Effector memory CD4-positive, alpha-beta T cell (primary cell): ENCODE measurements at regions not wholly inside any gene's neighbourhood (a gene's known extent, or its start where the extent isn't known, plus 50 kb on each side); places are given as distances from the start of the nearest gene placed in this dataset.

Experiments
- DNase-seq, 3 donors: peaks; one replicate each; pipeline ENCODE4 v3.0.0-alpha.2; 2020
- H3K27ac ChIP-seq: 2 replicates; pipeline ENCODE4 v1.7.0; 2013; ENCODE audit warnings: mild to moderate bottlenecking, low read length, moderate library complexity; ENCODE audit not compliant: insufficient read depth, poor library complexity, severe bottlenecking
- H3K27me3 ChIP-seq: replicated peaks from 2 replicates; pipeline ENCODE4 v1.7.0; 2013; ENCODE audit warnings: mild to moderate bottlenecking, low read length; ENCODE audit not compliant: insufficient read depth, control insufficient read depth, poor library complexity, severe bottlenecking
- H3K36me3 ChIP-seq: 2 replicates; pipeline ENCODE4 v1.7.0; 2013; ENCODE audit warnings: mild to moderate bottlenecking, low read length, moderate library complexity; ENCODE audit not compliant: control insufficient read depth, insufficient read depth
- H3K4me1 ChIP-seq: 2 replicates; pipeline ENCODE4 v1.7.0; 2013; ENCODE audit warnings: low read length, mild to moderate bottlenecking; ENCODE audit not compliant: control insufficient read depth, insufficient read depth, poor library complexity, severe bottlenecking
- H3K4me3 ChIP-seq: 2 replicates; pipeline ENCODE4 v1.7.0; 2013; ENCODE audit warnings: low read length, low read depth, mild to moderate bottlenecking; ENCODE audit not compliant: insufficient read depth, poor library complexity, severe bottlenecking
- H3K9me3 ChIP-seq: 2 replicates; pipeline ENCODE4 v1.7.0; 2013; ENCODE audit warnings: mild to moderate bottlenecking, low read length, moderate library complexity; ENCODE audit not compliant: control insufficient read depth

DNA sequence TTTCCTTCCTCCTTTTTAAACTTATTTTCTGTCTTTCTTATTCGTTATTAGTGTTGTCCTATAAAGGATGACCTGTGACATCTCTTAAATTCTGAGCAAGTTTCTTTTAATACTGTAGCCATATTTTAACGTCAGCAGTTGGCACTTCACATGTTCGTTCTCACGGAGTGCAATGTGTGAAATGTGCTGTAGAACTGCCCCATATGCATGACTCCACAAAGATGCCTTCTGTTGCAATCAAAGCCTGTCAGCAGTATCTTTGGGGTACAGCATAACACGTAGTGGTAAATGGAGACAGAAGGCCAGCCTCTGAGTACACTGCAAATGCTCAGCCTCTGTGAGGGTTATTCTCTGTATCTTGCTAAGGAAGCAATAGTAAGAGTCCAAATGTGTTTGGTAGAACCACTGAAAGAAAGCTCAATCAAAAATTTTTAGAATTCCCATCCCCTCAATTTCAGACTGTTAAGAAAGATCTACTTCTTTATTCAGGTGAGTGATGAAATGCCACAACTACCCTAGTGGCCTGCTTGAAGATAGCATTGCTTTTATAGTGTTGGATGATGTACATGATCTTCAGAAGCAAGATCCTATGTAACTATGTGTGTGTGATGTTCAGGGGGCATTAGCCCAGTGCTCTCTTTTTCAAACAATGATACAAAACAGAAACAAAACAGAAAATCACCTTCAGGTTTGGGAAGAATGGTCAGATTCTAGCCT is 277.7 kb downstream of the TMEM167A start:
- Histone ChIP-seq H3K4me3 (no peak overlapping the region), H3K27me3 (no peaks in the 10 kb centered on the region), H3K4me1 (no peaks in the 10 kb centered on the region), H3K9me3 (no peaks in the 10 kb centered on the region), H3K27ac (no peak overlapping the region), H3K36me3 (no peaks in the 10 kb centered on the region)
- no peak for DNase-seq

DNA sequence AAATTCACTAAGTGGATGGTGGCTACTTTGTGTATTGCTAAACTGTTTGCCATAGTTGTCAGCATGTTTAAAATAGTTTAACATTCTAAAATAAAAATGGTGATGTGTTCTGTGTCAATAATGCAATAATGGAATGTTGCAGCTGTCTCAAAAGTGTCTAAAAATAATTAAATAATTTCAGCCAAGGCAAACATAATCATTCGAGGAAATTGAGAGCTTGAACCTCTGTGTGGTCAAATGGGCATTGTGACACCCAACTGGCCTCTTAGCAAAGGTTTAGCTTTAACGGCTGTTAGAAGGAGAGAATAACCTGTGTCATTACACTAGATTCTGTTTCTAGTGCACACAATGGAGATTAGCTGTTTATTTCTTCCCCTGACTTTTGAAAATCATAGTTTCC is 278.5 kb downstream of the TMEM167A start:
- Histone ChIP-seq H3K4me3 (no peak overlapping the region), H3K27me3 (no peaks in the 10 kb centered on the region), H3K36me3 (no peaks in the 10 kb centered on the region), H3K4me1 (no peaks in the 10 kb centered on the region), H3K27ac (no peak overlapping the region), H3K9me3 (no peaks in the 10 kb centered on the region)
- DNase-seq: no peak

DNA sequence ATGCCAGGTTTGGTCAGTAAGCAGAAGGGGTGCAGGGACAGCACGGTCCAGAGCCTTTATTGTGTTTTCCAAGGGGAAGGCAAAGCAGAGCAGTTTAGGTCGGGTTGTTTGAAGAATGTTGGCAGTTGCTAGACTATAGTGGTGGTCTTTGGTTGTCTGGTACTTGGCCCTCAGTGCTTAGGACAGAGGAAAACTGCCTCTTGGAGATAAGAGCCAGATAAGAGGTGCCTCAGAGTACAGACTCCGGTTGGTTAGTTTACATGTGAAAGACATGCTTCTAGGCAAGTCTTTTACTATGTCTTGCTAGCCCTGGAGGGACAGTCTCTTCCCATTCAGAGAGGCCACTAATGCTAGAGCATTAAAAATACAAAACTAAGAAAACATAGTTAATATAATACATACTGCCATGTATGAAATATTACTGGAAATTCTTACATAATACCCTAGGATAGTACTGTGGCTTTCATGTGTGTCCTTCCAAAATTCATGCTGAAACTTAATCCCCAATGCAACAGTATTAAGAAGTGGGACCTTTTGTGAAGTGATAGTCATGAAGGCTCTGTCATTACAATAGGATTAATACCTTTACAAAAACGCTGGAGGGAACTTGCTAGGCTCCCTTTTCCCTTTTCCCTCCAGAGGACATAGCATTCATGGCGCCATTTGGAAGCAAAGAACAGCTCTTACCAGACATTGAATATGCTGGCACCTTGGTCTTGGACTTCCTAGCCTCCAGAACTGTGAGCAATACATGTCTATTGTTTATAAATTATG is 280.4 kb downstream of the TMEM167A start:
- no peak for DNase-seq
- Histone ChIP-seq H3K36me3 (no peaks in the 10 kb centered on the region), H3K27ac (no peak overlapping the region), H3K4me3 (no peak overlapping the region), H3K4me1 (no peaks in the 10 kb centered on the region), H3K9me3 (no peaks in the 10 kb centered on the region), H3K27me3 (no peaks in the 10 kb centered on the region)

DNA sequence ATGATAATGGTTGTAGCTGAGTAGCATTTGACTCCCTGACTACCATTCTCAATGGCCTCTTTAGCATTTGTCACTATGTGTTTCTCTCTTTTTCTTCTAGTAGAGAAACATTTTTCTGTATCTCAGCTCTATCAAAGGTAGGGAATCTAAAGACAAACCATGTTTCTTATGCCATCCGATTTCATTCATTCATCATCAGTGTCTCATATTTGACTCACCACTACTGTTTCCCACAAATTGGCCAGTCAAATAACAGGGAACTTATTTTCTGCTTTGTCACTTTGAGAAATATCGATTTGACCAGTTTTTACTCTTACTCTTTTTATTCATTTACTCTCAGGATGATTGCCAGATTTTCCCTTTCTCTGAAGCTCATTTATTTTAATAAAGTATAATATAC is 282.3 kb downstream of the TMEM167A start:
- H3K4me3 ChIP-seq: no peak overlapping the region
- DNase-seq: no peak
- H3K27me3 ChIP-seq: no peaks in the 10 kb centered on the region
- no peak overlapping the region for H3K27ac ChIP-seq
- no peaks in the 10 kb centered on the region for H3K4me1 ChIP-seq
- H3K36me3 ChIP-seq: no peaks in the 10 kb centered on the region
- no peaks in the 10 kb centered on the region for H3K9me3 ChIP-seq

DNA sequence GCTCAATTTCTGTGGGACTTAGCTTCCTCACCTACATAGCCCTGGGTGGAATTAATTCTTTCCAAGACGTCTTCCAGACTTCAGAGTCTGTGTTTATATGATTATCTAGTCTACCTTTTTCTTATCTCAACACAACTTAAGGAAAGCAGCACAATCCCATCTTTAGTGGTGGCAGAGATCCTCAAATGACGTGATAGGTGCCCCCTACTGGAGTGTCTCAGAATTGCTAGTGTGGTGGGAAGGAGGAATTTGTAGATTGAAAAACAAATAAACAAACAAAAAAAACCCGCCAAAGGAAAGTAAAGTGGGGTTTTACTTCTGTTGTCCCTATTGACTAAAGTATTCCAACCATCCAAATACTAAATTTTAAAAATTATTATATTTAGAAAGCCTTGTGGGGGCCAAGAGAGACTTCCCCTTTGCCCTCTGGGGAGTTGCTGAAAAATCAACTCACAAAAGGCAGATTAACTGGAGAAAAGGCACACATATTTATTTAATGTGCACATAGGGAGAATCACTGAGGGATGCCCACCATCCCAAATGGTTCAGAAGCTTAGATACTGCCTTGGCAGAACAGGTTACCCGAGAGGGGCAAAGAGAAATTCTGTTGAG is 283.3 kb downstream of the TMEM167A start:
- Histone ChIP-seq H3K27ac (no peak overlapping the region), H3K4me3 (no peak overlapping the region), H3K27me3 (no peaks in the 10 kb centered on the region), H3K36me3 (no peaks in the 10 kb centered on the region), H3K4me1 (no peaks in the 10 kb centered on the region), H3K9me3 (no peaks in the 10 kb centered on the region)
- peak in 1 of 3 donors; percentile 21 for DNase-seq

DNA sequence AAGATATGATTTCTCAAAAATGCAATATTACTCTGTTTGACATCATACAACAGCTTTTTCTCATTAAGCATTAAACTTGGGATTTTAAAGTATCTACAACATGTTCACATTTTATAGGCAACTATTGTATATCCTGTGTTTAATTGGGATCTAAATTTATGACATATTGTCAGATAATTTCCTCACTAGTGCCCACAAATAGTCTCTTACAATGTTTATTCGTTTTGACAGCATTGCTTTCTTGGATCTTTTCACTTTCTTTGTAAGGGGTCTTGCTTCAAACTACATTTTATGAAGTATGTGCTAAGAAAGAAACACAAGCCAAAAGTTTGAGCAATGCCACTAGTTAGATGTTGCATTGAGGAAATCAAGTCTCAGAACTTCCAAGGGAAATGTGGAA is 285.1 kb downstream of the TMEM167A start:
- Histone ChIP-seq H3K27ac (no peak overlapping the region), H3K9me3 (no peaks in the 10 kb centered on the region), H3K36me3 (no peaks in the 10 kb centered on the region), H3K27me3 (no peaks in the 10 kb centered on the region), H3K4me3 (no peak overlapping the region), H3K4me1 (no peaks in the 10 kb centered on the region)
- no peak for DNase-seq

DNA sequence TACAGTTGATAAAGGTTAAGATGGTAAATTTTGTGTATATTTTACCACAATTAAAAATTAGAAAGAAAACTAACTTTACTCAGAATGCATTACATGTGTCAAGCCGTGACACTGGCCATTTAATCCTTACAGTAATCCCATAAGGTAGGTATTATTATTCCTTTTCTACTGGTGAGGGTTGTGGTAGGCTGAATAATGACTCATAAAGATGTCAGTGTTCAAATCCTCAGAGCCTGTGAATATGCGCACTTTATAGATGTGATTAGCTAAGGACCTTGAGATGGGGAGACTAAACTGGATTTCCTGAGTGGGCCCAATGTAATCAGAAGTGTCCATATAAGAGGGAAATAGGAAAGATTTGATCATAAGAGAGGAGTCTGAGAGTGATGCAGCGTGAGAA is 288.1 kb downstream of the TMEM167A start:
- Histone ChIP-seq H3K27me3 (no peaks in the 10 kb centered on the region), H3K4me3 (no peak overlapping the region), H3K27ac (no peak overlapping the region), H3K9me3 (no peaks in the 10 kb centered on the region), H3K4me1 (no peaks in the 10 kb centered on the region), H3K36me3 (no peaks in the 10 kb centered on the region)
- DNase-seq: no peak

DNA sequence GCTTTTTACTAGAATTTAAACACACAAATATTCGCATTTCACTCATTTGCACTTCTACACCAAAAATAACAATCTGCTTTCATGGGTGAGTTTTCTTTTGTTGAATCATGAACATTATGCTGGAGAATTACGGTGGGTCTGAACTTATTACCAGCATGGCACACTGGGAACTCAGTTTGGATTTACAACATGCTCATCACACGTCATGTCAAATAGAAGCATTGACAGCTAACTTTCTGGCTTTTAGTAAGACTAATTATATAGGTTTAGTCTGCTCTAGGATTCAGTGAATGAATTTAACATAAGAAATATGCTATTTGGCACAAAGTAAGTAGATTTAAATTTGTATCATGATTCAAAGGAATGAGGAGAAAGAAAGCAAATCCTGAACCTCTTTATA is 290.4 kb downstream of the TMEM167A start:
- no peaks in the 10 kb centered on the region for H3K36me3 ChIP-seq
- no peaks in the 10 kb centered on the region for H3K9me3 ChIP-seq
- H3K4me3 ChIP-seq: no peak overlapping the region
- no peaks in the 10 kb centered on the region for H3K4me1 ChIP-seq
- H3K27me3 ChIP-seq: no peaks in the 10 kb centered on the region
- no peak for DNase-seq
- H3K27ac ChIP-seq: no peak overlapping the region

DNA sequence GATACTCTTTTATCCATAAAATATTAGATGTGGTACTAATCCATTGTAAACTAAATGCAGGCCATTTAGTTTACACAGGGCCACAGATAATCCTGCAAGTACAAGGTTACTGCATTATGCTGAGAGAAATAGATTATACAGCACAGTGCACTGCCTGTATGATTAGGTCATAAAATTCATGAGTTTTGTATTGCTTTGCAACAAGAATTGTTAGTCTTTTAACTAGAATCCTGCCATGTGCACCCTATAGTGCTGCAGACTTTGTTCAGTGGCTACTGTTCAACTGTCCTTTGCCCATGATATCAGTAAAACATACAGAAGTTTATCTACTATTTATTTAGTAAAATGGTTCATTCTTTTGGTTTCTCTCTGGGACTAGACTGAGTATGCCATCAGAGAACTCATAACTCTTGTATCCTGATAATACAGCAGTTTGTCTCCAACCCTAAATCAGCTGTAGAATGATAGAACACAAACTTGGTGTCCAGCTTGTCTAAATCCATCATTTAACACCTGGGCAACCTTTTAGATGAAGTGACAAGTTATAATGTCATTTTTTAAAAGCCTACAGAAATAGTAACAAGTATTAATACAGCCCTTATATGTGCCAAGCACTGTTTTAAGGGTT is 291.2 kb downstream of the TMEM167A start:
- Histone ChIP-seq H3K4me3 (no peak overlapping the region), H3K9me3 (no peaks in the 10 kb centered on the region), H3K27me3 (no peaks in the 10 kb centered on the region), H3K36me3 (no peaks in the 10 kb centered on the region), H3K27ac (no peak overlapping the region), H3K4me1 (no peaks in the 10 kb centered on the region)
- DNase-seq: no peak

DNA sequence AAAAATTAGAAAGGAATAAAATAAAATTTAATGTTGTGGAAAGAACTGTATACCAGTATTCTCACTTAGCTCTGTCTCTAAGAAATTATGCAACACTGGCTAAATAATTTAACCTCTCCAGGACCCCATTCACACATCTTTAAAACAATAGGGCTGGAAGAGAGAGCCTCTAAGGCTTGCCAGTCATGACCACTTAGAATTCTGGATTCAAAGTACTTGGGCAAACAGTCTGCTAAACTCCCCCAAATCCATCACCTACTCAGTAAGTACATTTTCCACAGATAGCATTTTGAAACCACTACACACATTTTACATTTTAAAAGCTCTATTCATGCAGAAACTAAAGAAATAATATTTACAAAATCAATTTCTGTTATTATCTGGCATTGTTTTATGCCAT is 291.7 kb downstream of the TMEM167A start:
- Histone ChIP-seq H3K4me1 (no peaks in the 10 kb centered on the region), H3K27me3 (no peaks in the 10 kb centered on the region), H3K9me3 (no peaks in the 10 kb centered on the region), H3K36me3 (no peaks in the 10 kb centered on the region), H3K4me3 (no peak overlapping the region), H3K27ac (no peak overlapping the region)
- no peak for DNase-seq
